HG03280 (cell line): ENCODE measurements at regions not wholly inside any gene's neighbourhood (a gene's known extent, or its start where the extent isn't known, plus 50 kb on each side); places are given as distances from the start of the nearest gene placed in this dataset.

ENCODE experiments used
- ATAC-seq: cut with Tn5 transposase; IDR thresholded peaks from one replicate; pipeline ENCODE4 v1.9.1; 2021; ENCODE audit warnings: mild to moderate bottlenecking, moderate library complexity; ENCODE audit not compliant: unreplicated experiment

DNA sequence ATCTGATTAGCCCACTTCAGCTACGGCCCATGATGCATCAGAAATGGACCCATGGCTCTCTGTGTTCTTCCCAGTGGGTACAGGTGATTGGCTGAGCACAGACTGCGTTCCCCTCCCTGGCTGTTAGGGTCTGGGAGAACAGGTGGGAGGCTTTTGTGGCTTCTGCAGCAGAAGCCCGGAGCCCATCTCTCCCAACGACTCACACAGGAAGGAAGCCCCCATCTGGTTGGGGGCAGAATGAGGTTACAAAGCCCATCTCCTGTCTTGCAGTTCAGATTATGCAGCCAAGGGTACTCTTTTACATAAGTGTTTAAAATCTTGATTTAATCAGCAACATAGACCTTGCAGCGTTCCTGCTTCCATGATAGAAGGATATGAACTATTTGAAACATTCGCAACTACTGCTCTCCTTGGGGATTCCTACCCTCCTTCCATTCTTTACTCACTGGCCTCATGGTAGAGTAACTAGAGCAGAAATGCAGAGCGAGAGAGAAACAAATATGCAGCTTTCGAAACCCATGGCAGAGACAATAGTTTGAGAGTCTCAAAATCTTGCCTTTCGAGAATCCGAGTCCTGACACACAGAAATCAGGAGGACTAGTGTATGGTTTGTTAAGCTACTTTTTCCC lies 291.3 kb downstream of the TLE3 start:
- no peak for ATAC-seq

DNA sequence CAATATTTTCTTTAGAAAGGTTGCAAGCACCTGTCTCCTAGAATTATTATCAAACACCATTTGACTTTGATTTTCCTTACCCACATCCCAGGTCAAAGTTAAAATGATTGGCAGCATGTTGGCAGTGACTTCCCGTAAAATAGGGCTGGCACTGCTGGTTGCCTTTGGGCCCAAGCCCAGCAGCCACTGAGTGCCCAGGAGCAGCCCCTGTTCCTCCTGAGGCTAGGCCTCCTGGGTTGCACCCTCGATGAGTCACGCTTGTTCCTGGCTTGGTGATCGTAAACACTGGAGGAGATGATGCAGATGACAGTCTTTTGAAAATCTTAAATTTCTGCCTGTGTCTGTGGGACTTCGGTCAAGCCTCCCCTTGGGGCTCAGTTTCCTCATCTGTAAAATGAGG lies 290.0 kb downstream of the TLE3 start:
- ATAC-seq = no peak

DNA sequence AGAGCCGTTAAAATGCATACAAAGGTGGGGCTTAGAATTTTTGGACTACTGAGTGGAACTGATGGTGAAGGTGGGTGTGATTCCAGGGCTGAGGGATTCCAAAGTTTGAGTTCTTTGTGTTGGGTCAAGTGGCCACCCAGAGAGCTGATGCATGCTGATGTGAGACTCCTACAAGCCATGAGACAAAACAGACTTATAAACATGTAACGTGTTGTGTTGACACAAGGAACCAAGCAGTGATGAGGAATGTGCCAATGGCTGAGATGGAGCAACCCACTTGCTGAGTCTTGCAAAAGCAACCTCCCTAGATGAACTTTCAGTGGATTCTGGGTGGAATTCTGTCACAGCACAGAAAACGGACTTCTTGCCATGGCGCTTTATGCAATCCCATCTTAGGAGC lies 289.0 kb downstream of the TLE3 start:
- ATAC-seq = no peak

DNA sequence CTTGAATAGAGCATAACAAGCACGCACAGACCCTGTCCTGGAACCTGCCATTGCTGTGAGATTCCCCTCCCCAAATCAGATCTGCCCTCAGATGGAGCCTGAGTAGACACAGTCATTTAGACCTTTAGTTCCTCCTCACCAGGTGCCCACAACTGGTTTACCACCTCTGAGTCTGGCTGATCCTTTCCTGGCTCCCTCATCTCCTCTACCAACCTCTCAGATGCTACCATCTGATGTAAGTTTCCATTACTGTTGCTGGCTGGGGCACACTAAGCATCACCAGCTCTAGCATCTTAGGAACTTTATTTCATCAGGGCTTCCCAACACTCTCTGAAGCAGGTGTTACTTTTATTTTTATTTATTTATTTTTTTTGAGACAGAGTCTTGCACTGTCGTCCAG lies 288.3 kb downstream of the TLE3 start:
- no peak for ATAC-seq

DNA sequence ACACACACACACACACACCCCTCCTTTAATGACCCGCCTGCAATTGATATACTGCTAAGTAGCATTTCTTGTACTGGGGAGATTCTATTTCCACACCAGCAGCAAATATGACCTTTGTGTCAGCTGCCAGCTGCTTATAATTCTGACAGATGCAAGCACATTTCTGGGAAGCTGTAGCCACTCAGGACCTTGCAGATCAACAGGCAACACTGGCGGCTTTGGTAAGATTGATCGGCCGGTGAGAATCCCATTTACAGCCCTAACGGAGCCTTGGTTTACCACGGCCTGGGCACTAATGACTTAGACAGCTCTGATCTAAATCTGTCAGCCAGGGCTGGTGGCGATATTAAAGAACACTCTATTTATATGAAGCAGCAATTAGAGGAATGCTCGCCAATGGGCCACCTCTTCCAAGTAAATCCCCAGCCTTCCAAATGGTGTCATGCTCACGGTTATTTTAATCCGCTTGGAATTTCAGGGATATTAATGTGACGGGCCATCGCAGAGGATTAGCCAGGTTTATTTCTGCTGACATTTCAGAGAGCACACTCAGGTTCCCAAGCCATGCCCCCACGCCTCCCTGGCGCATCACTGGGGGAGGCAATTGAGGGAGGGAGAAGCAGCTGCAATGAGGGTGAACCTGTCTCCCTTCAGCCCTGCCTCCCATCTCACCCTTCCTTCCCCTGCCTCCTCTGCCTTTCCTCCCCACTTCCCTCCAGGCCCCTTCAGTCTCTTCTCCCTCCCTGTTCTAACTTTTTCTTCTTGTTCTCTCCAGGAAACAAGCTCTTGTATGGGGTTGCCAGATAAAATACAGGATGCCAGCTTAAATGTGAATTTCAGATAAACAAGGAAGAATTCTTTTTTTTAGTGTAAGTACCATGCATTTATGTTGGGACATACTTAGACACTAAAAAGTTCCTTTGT lies 287.0 kb downstream of the TLE3 start:
- no peak for ATAC-seq

DNA sequence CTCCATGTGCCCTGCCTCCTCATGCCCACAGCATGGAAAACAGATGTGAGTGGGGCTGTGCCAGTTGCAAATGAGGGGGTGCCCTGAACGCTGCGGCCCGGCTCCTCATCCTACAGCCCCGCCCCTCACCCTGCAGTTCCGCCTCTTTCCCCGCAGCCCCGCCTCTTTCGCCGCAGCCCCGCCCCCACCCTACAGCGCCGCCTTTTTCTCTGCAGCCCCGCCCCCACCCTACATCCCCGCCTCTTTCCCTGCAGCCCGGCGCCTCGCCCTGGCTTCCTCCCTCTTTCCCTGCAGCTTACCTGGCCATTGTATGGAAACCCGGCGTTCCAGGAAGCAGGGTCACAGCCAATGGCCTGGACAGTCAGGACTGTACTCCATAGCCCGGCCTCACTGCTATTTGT lies 284.9 kb downstream of the TLE3 start:
- ATAC-seq = no peak

DNA sequence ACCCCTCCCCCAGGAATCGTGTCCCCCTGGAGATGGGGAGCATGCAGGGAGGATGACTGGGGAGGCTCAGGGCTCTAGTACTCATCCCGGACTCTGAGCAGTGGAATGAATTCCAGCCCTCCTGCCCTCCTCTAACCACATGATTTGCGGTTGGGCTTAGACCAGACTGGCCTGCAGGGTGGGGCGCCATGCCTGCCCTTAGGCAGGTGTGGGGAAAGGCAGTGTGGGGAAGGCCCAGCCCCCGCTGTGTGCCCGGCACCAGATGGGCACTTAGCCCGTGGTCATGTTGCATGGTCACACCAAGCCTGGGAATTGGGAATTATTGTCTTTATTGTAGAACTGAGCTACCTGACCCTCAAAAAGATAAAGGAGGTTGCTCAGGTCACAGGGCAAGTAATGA lies 283.8 kb downstream of the TLE3 start:
- no peak for ATAC-seq

DNA sequence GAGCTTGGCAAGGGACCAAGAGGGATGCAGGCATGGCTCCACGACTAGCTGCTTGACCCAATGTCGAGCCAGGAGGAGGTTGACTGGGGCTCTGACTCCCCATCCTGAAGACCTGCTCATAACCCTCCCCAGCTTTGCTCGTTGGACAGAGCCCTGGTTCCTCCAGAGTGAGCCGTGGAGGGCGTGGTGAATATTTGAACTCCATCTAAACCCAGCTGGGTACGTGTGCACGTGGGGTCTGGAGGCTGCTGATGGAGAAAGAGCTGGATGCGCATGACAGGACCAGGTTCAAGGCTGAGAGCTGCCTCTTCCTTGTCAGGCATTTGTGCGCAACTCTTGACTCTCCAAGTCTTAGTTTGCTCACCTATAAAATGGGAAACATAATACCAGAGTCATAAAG lies 282.8 kb downstream of the TLE3 start:
- no peak for ATAC-seq

DNA sequence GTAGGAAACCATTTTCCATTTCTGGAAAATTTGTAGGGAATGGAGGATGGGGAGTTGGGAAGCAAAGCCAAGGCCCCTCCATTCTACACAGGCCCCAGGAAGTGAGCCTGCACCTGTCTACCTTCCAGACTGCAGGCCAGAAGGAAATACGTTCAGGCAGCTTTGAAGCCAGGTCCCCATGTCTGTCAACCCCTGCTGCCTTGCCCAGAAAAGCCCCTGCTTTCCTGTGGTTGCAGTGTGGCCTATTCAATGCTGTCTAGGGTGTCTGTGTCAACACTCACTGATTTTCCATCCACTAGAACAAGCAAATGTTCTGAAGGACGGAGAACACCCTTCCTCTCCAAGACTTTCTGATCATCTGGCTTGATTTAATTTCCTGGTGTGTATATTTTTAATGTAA lies 281.9 kb downstream of the TLE3 start:
- ATAC-seq = no peak

DNA sequence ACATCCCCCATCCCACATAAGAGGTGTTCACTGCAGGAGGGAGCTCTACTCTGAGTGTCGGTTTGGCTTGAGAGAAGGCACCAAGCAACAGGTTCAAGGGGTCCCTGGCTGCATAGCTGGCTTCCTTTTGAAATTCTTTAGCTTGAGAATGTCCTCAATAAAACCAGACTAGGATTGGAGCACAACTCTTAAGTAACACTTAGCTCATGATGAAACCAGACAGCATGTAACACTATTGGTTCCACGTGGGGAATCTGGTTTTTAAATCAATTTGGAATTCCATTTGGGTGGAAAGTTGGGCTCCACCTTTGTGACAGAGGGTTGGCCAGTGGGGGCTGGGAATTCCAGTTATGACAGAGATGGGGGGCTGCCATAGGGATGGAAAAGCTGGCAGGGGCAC lies 281.2 kb downstream of the TLE3 start:
- no peak for ATAC-seq

DNA sequence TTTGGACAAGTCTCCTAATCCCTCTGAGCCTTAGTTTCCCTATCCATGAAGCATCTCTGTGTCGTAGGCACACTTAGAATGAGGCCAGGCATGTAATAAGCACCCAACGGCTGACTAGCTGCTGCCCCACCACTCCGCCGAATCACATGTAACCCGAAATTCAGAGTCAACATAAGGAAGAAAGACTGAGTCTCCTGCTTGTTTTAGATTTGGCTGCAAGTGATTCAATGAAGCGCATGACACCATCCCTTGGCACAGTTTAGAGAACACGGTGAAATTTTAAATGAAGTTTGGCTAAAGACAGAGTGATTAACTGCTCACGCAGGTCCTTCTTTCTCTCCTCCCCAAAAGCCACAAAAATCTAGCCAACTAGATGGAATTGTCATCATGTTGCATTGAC lies 279.2 kb downstream of the TLE3 start:
- ATAC-seq = no peak

DNA sequence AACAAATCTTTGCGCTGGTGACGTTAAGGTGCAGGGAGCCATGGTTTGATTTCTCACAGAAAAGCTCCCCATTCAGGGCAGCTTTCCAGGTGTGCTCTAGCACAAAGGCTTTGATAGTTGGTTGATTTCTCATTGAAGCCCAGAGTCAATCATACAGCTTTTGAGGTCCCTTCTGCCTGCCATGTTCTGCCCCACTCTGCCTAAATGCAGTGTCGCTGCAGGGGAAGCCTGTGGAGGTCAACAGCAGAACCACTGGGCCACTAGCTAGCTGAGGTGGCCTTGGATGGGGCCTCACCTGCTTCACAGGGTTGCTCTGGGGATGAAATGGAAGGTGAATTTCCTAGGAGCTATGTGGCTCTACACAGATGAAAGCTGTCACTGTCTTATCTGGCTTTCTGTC lies 278.3 kb downstream of the TLE3 start:
- ATAC-seq = no peak

DNA sequence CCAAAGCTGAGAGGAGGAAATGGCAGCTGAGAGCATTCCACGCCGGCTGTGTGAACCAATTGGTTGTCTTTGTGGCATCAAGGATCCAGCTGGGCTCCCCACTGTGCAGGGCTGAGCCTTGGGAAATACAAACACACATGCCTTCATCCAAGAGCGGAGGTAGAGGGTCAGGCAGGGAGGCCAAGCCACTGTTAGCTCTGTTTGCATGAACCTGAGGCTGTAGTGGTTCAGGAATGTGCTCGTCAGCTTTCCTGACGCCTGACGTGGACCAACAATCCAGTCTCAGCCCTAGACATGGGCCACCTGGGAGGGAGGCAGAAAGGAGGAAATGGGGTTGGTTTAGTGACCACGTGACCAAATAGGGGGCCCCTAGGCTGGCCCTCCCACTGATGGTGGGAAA lies 276.9 kb downstream of the TLE3 start:
- ATAC-seq = no peak

DNA sequence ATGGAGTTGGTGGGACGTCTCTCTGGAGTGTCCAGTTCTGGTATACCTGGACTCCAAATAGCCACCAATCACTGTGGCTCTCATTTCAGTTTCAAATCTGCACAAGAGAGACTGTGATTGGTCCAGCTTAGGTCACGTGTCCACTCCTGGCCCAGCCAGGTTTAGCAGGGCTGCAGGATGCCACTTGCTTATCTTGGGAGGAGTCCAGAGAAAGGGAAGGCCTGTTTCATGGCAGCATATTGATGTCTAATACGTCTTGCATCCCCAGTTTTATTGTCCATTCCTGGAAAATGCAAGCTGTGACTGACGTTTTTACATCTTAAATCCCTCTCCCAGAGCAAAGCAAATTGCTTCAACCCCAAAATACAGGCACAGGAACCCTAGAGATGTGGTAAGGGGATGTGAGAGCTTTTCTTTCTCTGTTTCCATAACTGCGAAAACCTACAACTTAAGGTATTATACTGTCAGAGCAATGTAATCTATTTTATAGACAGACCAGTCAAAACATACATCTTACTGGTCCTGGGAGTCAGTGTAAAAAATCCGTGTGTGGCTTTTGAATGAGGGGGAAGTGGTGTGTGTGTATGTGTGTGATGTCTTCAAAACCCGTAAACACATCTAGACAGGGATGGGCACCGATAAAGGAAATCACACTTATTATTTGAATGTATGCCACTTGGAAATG lies 274.4 kb downstream of the TLE3 start:
- no peak for ATAC-seq

DNA sequence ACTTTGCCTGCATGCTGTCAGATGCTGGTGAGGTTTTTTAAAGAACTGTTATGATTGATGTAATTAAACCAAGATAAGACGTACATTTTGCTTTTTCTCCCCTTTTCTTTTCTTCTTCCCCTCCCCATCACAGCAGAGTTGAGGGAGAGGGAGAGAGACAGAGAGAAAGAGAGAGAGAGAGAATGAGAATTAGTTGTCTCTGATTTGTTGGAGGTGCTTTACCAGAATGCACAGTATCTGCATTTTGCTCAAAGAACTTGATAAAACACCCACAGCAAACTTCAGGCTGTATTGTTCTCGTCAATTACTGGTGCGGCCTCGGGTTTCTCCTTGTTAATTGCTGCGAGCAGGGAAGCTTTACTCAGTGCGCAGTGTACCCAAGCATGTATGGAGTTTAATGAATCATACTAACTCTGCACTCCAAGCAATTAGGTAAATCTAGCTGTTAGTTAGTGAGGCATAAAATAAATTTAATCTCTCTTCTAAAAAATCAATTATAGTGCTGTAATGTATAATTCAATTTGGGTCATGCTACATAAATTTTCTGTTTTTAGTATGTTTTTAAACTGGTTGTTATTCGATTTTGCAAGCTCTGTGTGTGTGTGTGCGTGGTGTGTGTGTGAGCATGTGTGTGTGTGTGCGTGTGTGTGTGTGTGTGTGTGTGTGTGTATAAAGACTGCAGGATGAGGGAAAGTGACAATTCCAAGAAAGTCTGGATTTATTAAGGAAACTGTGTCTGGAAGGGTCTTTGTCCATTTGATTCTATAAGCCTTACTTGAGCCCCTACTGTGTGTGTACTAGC lies 273.4 kb downstream of the TLE3 start:
- no peak for ATAC-seq

DNA sequence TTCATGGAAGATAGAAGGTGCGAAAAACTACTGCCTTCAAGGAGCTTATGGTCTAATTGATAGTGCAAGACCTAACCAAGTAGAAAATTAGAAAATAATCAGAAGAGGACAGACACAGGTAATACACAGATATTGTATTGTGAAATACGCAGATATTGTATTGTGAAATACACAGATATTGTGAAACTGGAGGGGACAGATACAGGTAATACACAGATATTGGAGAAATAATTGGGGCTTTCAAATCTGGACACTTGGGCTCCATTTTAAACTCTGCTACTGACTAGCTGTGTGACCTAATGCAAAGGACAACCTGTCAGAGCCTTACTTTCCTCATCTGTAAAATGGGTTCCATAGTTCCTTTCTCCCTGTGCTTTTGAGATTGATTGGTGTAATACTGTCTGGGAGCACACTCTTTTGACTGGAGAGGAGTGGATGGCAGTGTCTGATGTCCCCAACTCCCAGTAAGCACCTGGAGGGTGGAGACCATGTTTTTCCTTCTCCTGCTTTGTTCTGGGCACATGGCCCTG lies 272.8 kb downstream of the TLE3 start:
- no peak for ATAC-seq

DNA sequence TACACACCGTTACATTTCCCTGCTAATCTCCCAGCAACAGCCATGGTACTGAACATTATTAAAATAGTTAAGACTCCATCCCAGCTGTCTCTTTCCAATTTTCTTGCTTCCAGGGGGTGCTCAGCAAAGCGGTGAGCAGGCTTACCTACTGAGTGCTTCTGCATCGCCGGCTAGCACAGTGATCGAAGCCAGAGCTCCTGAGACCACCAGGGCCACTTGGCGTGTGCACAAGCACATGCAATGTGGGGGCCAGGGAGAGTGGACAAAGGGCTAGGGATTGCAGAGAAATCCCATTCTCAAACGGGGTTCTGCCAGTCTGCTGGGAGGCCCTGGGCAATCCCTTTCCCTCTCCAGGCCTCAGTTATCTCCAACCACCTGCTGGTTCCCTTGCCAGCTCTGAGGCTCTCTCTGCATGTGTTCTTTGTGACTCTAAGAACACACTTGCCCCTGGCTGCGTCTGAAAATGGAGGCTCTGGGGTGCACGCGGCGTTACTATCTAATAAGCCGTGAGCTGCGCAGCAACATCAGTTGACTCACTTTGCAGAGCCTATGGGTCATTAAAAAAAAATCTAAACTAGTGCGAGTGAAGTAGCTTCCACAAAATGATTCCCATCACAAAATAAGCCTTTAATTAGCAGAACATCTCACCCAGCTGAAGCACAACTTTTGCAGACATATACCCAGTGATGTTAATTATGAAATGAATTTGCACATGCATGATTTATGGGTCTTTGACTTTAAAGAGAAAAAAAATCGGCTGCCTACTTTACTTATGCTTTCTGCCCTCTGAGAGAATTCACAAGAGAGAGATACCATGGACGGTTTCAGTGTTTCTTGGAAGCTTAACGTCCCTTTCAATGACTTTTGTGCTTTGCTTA lies 271.5 kb downstream of the TLE3 start:
- ATAC-seq = no peak

DNA sequence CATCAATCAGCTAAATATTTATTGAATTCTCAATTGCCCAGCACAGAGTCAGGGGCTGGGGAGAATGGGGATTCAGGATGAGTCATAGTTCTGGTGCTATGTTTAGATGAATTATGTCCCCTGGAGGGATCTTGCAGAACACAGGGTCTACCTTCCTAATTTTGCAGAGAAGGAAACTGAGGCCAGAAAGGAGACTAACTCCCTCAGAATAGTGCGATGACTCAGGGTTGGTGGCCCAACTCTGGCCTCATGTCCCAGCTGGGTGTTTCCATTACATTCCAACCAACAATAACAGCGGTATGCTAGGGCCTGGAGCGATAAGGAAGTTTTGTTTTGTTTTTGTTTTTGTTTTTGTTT lies 270.9 kb downstream of the TLE3 start:
- ATAC-seq = no peak

DNA sequence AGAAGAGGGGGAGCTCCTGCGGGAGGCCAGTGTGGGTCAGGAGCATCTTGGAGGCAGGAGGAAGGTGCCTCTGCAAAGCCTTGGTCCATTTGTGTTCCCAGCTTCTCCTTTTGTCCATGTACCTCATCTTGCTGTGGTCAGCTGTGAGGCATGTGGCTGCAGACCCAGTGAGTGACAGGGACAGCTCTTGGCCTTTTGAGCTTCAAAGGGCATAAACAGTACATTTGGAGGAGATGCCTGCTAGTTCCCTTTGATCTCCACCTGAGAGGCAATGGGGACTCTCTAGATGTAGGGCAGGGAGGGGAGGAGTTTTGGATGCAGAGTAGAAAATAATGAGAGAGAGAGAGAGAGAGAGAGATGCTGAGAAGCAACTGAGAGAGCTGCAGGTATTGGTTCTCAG lies 270.0 kb downstream of the TLE3 start:
- ATAC-seq = no peak

DNA sequence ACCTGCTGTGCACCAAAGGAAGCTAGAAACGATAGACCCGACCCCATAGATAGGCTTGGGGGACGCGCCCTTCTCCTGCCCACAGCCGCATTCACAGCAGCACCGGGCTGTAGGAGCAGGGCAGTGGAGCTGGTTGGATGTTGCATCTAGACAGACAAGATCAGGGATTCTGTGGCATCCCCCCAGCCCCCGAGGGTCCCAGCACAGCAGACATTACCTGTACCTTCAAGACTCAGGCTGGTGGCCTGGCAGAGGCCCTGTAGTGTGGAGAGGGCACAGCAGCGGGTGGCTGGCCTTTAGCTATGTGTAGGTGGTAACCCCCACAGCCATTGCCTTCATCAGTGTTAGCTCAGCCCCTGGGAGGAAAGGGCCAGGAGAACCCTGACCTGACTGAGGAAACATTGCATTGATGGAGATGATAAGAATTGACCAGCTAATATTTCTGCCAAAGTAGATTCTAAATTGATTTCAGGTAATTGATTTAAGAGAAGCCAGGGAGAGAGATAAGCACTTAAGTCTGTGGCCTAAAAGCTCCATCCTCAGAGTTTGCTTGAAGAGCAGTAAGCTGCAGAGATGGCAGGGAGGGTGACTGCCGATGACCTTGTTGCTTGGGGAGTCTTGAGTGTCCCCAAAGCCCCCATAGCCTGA lies 269.4 kb downstream of the TLE3 start:
- no peak for ATAC-seq
